Lower leg skin (tissue), 3 donors: ENCODE measurements at regions not wholly inside any gene's neighbourhood (a gene's known extent, or its start where the extent isn't known, plus 50 kb on each side); places are given as distances from the start of the nearest gene placed in this dataset.

ENCODE experiments used
- CTCF ChIP-seq, 3 donors: fragments of 450-650 bp; IDR thresholded peaks; one replicate each; pipeline ENCODE4 v1.5.1; 2016; ENCODE audit warnings: antibody characterized with exemption in 3 of 3, mild to moderate bottlenecking in 3 of 3, moderate library complexity in 2 of 3
- POLR2A ChIP-seq, 2 donors: fragments of 450-650 bp; IDR thresholded peaks; one replicate each; pipeline ENCODE4 v1.6.1; 2016 to 2017; ENCODE audit warnings: antibody characterized with exemption in 2 of 2, mild to moderate bottlenecking in 1 of 2, moderate library complexity in 1 of 2

DNA sequence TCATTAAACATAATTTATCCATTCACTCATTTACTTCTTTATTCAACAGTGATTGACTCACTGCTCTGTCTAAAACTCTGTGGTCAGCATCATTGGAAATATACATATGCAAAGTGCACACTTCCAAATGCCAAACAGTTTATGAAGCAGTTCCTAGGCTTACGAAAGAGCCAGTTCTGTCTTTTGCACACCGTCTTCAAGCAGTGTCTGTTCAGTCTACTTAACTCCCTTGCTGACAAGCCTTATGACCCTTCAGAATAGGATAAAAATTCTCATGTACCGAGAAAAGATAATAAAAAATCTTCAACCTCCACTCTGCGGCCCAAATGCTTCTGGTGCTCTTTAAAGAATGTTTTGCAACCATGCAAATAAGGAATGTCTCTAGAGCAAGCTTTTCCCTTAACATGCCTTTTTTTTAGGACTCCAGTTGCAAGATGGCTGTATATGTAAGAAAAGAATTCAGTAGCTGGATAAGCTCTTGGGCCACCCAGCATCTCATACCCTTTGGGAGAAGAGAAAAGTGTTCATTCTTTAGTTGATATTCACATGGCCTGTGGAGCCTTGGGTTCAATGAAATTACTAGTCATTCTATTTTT lies 1037.0 kb upstream of the SLIT2 start:
- TF ChIP-seq CTCF (IDR thresholded peaks at IDR 0.05) (no peak), POLR2A (IDR thresholded peaks at IDR 0.05) (no peak)
